ENCODE measurements at regions not wholly inside any gene's neighbourhood (a gene's known extent, or its start where the extent isn't known, plus 50 kb on each side); places are given as distances from the start of the nearest gene placed in this dataset.

GRCh38 chr6:934686-935085, 241.7 kb upstream of the EXOC2 start:
- TF ChIP-seq, protein P1, sequence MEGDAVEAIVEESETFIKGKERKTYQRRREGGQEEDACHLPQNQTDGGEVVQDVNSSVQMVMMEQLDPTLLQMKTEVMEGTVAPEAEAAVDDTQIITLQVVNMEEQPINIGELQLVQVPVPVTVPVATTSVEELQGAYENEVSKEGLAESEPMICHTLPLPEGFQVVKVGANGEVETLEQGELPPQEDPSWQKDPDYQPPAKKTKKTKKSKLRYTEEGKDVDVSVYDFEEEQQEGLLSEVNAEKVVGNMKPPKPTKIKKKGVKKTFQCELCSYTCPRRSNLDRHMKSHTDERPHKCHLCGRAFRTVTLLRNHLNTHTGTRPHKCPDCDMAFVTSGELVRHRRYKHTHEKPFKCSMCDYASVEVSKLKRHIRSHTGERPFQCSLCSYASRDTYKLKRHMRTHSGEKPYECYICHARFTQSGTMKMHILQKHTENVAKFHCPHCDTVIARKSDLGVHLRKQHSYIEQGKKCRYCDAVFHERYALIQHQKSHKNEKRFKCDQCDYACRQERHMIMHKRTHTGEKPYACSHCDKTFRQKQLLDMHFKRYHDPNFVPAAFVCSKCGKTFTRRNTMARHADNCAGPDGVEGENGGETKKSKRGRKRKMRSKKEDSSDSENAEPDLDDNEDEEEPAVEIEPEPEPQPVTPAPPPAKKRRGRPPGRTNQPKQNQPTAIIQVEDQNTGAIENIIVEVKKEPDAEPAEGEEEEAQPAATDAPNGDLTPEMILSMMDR (conservative IDR thresholded peaks at IDR 0.05 in 1 of 2, IDR thresholded peaks at IDR 0.05 in 1 of 2; ENCODE audit: extremely low read depth in 1 of 2, insufficient read depth in 1 of 2, low read depth in 1 of 2, low read length in 2 of 2): no peak
- no peak for TF ChIP-seq EZH2 (IDR thresholded peaks at IDR 0.05; ENCODE audit: borderline replicate concordance, low read length)

All from mammary epithelial cell (primary cell).